ENCODE measurements at regions not wholly inside any gene's neighbourhood (a gene's known extent, or its start where the extent isn't known, plus 50 kb on each side); places are given as distances from the start of the nearest gene placed in this dataset.

DNA sequence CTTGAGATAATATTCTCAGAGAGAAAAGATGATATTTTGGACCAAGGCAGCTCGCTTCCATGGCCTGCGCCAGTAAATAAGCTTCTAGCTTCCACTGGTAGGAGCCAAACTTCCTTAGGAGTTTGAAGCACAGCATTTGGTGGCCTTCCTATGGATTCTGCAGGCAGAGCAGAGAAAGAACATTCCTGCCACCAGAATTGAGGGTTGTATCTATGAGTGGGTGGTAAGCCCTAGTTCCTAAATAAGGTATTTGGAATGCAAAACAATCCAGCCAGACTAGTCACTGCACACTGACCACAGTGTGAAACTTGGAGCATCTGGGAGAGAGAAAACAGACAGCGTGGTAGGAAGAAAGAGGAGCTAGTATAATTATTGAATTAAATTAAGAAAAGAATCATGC is 54.1 kb upstream of the BCAR3 start:
- TF ChIP-seq, protein P1, sequence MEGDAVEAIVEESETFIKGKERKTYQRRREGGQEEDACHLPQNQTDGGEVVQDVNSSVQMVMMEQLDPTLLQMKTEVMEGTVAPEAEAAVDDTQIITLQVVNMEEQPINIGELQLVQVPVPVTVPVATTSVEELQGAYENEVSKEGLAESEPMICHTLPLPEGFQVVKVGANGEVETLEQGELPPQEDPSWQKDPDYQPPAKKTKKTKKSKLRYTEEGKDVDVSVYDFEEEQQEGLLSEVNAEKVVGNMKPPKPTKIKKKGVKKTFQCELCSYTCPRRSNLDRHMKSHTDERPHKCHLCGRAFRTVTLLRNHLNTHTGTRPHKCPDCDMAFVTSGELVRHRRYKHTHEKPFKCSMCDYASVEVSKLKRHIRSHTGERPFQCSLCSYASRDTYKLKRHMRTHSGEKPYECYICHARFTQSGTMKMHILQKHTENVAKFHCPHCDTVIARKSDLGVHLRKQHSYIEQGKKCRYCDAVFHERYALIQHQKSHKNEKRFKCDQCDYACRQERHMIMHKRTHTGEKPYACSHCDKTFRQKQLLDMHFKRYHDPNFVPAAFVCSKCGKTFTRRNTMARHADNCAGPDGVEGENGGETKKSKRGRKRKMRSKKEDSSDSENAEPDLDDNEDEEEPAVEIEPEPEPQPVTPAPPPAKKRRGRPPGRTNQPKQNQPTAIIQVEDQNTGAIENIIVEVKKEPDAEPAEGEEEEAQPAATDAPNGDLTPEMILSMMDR (conservative IDR thresholded peaks at IDR 0.05; ENCODE audit: low read length) = peak; percentile 78
- DNase-seq (ENCODE audit: low read depth) = peak; percentile 94
- no peak overlapping the region for H3K4me3 ChIP-seq (ENCODE audit: low read length)

DNA sequence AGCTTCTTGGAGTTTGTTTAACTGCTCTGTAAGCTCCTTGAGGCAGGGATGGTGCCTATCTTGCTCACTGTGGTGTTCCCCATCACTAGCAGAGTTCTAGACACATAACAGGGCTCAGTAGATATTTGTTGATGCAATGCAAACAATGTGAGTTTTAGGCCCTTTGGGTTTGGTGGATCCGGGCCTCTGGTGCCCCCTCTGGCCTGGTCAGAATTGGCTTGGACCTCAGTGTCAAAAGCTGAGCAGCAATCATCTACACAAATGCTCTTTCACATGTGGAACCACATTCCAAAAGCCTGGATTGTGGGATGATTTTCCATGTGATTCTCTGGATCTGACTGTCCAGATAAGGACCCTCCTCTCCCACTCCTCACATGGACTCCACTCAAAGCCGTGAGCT is 53.4 kb upstream of the BCAR3 start:
- DNase-seq (ENCODE audit: low read depth) = peak; percentile 29
- TF ChIP-seq, protein P1 (conservative IDR thresholded peaks at IDR 0.05; ENCODE audit: low read length) = peak; percentile 52
- no peak overlapping the region for H3K4me3 ChIP-seq (ENCODE audit: low read length)

DNA sequence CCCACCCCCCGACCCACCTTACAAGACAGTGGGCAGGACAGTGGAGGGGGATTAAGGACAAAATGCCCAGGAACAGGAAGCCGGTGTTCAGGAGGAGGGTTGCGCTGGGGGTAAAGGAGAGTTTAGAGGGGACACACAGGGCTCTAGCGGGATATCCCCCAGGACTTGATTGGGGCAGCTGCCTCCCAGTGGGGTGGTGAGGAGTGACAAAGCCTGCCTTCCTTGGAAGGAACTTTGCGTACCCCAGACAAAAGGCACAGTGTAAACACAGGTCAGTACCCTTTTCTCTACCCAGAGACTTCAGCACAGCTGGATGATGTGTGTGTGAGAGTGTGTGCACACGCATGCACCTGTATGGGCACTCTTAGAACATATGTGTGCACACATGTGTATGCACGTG is 51.7 kb upstream of the BCAR3 start:
- DNase-seq (ENCODE audit: low read depth) = no peak
- TF ChIP-seq, protein P1 (conservative IDR thresholded peaks at IDR 0.05; ENCODE audit: low read length) = no peak
- H3K4me3 ChIP-seq (ENCODE audit: low read length) = no peak overlapping the region

DNA sequence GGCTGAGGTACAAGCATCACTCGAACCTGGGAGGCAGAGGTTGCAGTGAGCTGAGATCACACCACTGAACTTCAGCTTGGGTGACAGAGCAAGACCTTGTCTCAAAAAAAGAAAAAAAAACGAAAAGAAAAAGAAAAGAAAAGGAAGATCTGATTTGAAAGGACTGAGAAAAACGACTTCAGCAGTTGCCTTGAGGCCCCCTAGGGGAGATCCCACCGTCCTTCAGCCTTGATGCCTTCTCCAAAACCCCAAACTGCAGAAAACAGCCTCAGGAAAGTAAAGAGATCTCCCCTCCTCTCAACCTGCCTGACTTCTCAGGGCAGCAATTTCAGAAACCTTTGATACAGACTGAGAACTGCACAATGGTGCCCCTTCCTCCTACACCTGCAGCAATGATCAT is 50.9 kb upstream of the BCAR3 start:
- H3K4me3 ChIP-seq (ENCODE audit: low read length) = no peak overlapping the region
- no peak for DNase-seq (ENCODE audit: low read depth)
- TF ChIP-seq, protein P1 (conservative IDR thresholded peaks at IDR 0.05; ENCODE audit: low read length) = peak; percentile 39; the same call in 1 of the 2 replicates

Data from AG10803 (cell line).